ENCODE measurements at regions not wholly inside any gene's neighbourhood (a gene's known extent, or its start where the extent isn't known, plus 50 kb on each side); places are given as distances from the start of the nearest gene placed in this dataset.

- no peak overlapping the region for H3K27ac Mint-ChIP-seq (ENCODE audit: unreplicated experiment)
- H3K4me1 Mint-ChIP-seq (ENCODE audit: low read depth, unreplicated experiment) = no peaks in the 10 kb centered on the region
- no peak overlapping the region for H3K4me3 Mint-ChIP-seq (ENCODE audit: unreplicated experiment)
- peaks cover 2% of the 10 kb centered on the region for H3K27me3 Mint-ChIP-seq (ENCODE audit: unreplicated experiment)
- H3K9me3 Mint-ChIP-seq (ENCODE audit: unreplicated experiment) = no peaks in the 10 kb centered on the region
- no peak for TF ChIP-seq CTCF (IDR thresholded peaks at IDR 0.05; ENCODE audit: partially characterized antibody, unreplicated experiment)
- no peaks in the 10 kb centered on the region for H3K36me3 Mint-ChIP-seq (ENCODE audit: unreplicated experiment)
- no peak for DNase-seq
Measured at GRCh38 chr2:118683460-118683859, 164.0 kb downstream of the EN1 start.

GRCh38 chr2:118678985-118679384 is 168.5 kb downstream of the EN1 start:
- no peak for DNase-seq
- no peak for TF ChIP-seq CTCF (IDR thresholded peaks at IDR 0.05; ENCODE audit: partially characterized antibody, unreplicated experiment)
- peaks cover 2% of the 10 kb centered on the region for H3K27me3 Mint-ChIP-seq (ENCODE audit: unreplicated experiment)
- no peaks in the 10 kb centered on the region for H3K9me3 Mint-ChIP-seq (ENCODE audit: unreplicated experiment)
- no peaks in the 10 kb centered on the region for H3K36me3 Mint-ChIP-seq (ENCODE audit: unreplicated experiment)
- no peaks in the 10 kb centered on the region for H3K4me1 Mint-ChIP-seq (ENCODE audit: low read depth, unreplicated experiment)
- H3K27ac Mint-ChIP-seq (ENCODE audit: unreplicated experiment) = no peak overlapping the region
- H3K4me3 Mint-ChIP-seq (ENCODE audit: unreplicated experiment) = no peak overlapping the region

- Mint-ChIP-seq H3K27me3 (ENCODE audit: unreplicated experiment) (peaks cover 2% of the 10 kb centered on the region), H3K9me3 (ENCODE audit: unreplicated experiment) (no peaks in the 10 kb centered on the region), H3K4me3 (ENCODE audit: unreplicated experiment) (no peak overlapping the region), H3K36me3 (ENCODE audit: unreplicated experiment) (no peaks in the 10 kb centered on the region), H3K4me1 (ENCODE audit: low read depth, unreplicated experiment) (no peaks in the 10 kb centered on the region), H3K27ac (ENCODE audit: unreplicated experiment) (no peak overlapping the region)
- DNase-seq = no peak
- no peak for TF ChIP-seq CTCF (IDR thresholded peaks at IDR 0.05; ENCODE audit: partially characterized antibody, unreplicated experiment)
Measured at GRCh38 chr2:118677546-118677945, 169.9 kb downstream of the EN1 start.

GRCh38 chr2:118675531-118675930 is 171.9 kb downstream of the EN1 start:
- H3K27me3 Mint-ChIP-seq (ENCODE audit: unreplicated experiment) = no peaks in the 10 kb centered on the region
- no peak overlapping the region for H3K4me3 Mint-ChIP-seq (ENCODE audit: unreplicated experiment)
- TF ChIP-seq CTCF (IDR thresholded peaks at IDR 0.05; ENCODE audit: partially characterized antibody, unreplicated experiment) = no peak
- H3K4me1 Mint-ChIP-seq (ENCODE audit: low read depth, unreplicated experiment) = no peaks in the 10 kb centered on the region
- no peak for DNase-seq
- no peaks in the 10 kb centered on the region for H3K9me3 Mint-ChIP-seq (ENCODE audit: unreplicated experiment)
- H3K36me3 Mint-ChIP-seq (ENCODE audit: unreplicated experiment) = no peaks in the 10 kb centered on the region
- no peak overlapping the region for H3K27ac Mint-ChIP-seq (ENCODE audit: unreplicated experiment)

- no peaks in the 10 kb centered on the region for H3K9me3 Mint-ChIP-seq (ENCODE audit: unreplicated experiment)
- no peaks in the 10 kb centered on the region for H3K4me1 Mint-ChIP-seq (ENCODE audit: low read depth, unreplicated experiment)
- no peaks in the 10 kb centered on the region for H3K27me3 Mint-ChIP-seq (ENCODE audit: unreplicated experiment)
- H3K4me3 Mint-ChIP-seq (ENCODE audit: unreplicated experiment) = no peak overlapping the region
- no peak for DNase-seq
- no peaks in the 10 kb centered on the region for H3K36me3 Mint-ChIP-seq (ENCODE audit: unreplicated experiment)
- no peak for TF ChIP-seq CTCF (IDR thresholded peaks at IDR 0.05; ENCODE audit: partially characterized antibody, unreplicated experiment)
- no peak overlapping the region for H3K27ac Mint-ChIP-seq (ENCODE audit: unreplicated experiment)
Measured at GRCh38 chr2:118672571-118673158, 174.8 kb downstream of the EN1 start.
